ENCODE measurements at regions not wholly inside any gene's neighbourhood (a gene's known extent, or its start where the extent isn't known, plus 50 kb on each side); places are given as distances from the start of the nearest gene placed in this dataset.

GRCh38 chr7:40969641-40970040 is 733.2 kb downstream of the INHBA start:
- DNase-seq = no peak

GRCh38 chr7:40966693-40967092 is 736.2 kb downstream of the INHBA start:
- no peak for DNase-seq

GRCh38 chr7:40965774-40966173 is 737.1 kb downstream of the INHBA start:
- no peak for DNase-seq

- no peak for DNase-seq
Measured at GRCh38 chr7:40965016-40965415, 737.9 kb downstream of the INHBA start.

- no peak for DNase-seq
Measured at GRCh38 chr7:40964610-40965009, 738.3 kb downstream of the INHBA start.

- DNase-seq = no peak
Measured at GRCh38 chr7:40959955-40960354, 742.9 kb downstream of the INHBA start.

GRCh38 chr7:40948239-40948638 is 754.7 kb downstream of the INHBA start:
- no peak for DNase-seq

GRCh38 chr7:40947566-40947965 is 755.3 kb downstream of the INHBA start:
- no peak for DNase-seq

- no peak for DNase-seq
Measured at GRCh38 chr7:40946549-40946948, 756.3 kb downstream of the INHBA start.

GRCh38 chr7:40945788-40946187 is 757.1 kb downstream of the INHBA start:
- DNase-seq = no peak

GRCh38 chr7:40944981-40945585 is 757.8 kb downstream of the INHBA start:
- DNase-seq = no peak

GRCh38 chr7:40937879-40938278 is 765.0 kb downstream of the INHBA start:
- no peak for DNase-seq

GRCh38 chr7:40935435-40935834 is 767.5 kb downstream of the INHBA start:
- DNase-seq = no peak

GRCh38 chr7:40923626-40924025 is 779.3 kb downstream of the INHBA start:
- DNase-seq = no peak

GRCh38 chr7:40922316-40922670 is 780.6 kb downstream of the INHBA start:
- DNase-seq = peak; percentile 67

GRCh38 chr7:40921589-40922315 is 781.1 kb downstream of the INHBA start:
- DNase-seq = no peak

GRCh38 chr7:40918701-40919271 is 784.0 kb downstream of the SUGCT start:
- DNase-seq = peak; percentile 86

GRCh38 chr7:40916813-40917212 is 782.0 kb downstream of the SUGCT start:
- no peak for DNase-seq

- DNase-seq = peak; percentile 14
Measured at GRCh38 chr7:40915071-40915470, 780.3 kb downstream of the SUGCT start.

All from fibroblast of skin of right biceps (primary cell).